Psoas muscle (tissue), 7 donors: ENCODE measurements at regions not wholly inside any gene's neighbourhood (a gene's known extent, or its start where the extent isn't known, plus 50 kb on each side); places are given as distances from the start of the nearest gene placed in this dataset.
"Not testable (repeated sequence)": the region's sequence is repeated elsewhere in the genome, so short reads cannot be mapped to it uniquely, and the experiment has no call there.

Source experiments
- ATAC-seq, 4 donors: fragments of 200-7000 bp; cut with Tn5 transposase; one replicate each; pipeline ENCODE4 v1.9.1; 2020; ENCODE audit warnings: moderate library complexity in 3 of 4, mild to moderate bottlenecking in 2 of 4
- DNase-seq, 2 donors: peaks; one replicate each; pipeline ENCODE4 v3.0.0-alpha.2; 2020
- H3K27ac ChIP-seq: fragments of 200-600 bp; one replicate; pipeline ENCODE4 v1.8.0; 2022
- H3K27me3 ChIP-seq, 3 donors: fragments of 200-600 bp in 1 of 3; one replicate each; pipeline versions ENCODE4 v1.6.1 to v1.8.0; 2013 to 2022; ENCODE audit warnings: low read length in 2 of 3, mild to moderate bottlenecking in 2 of 3, moderate library complexity in 1 of 3; ENCODE audit not compliant: insufficient read depth in 3 of 3
- H3K36me3 ChIP-seq, 2 donors: fragments of 200-600 bp in 1 of 2; one replicate each; pipeline versions ENCODE4 v1.6.1 to v1.8.0; 2013 to 2022; ENCODE audit warnings: low read depth in 1 of 2, mild to moderate bottlenecking in 1 of 2, moderate library complexity in 1 of 2; ENCODE audit not compliant: insufficient read depth in 1 of 2
- H3K4me1 ChIP-seq: fragments of 200-600 bp; one replicate; pipeline ENCODE4 v1.8.0; 2022
- H3K4me3 ChIP-seq: fragments of 200-600 bp; one replicate; pipeline ENCODE4 v1.8.0; 2022; ENCODE audit warnings: mild to moderate bottlenecking
- H3K9me3 ChIP-seq: fragments of 200-600 bp; one replicate; pipeline ENCODE4 v1.8.0; 2022
- CTCF ChIP-seq: fragments of 200-600 bp; IDR thresholded peaks from one replicate; pipeline ENCODE4 v1.8.0; 2022; ENCODE audit warnings: antibody characterized with exemption
- WGBS, 3 donors: extraction: QIAGEN DNeasy Blood & Tissue Kit; methylation state at CpG; one replicate each; pipeline versions ENCODE4 v1.1.6 to v1.1.7; 2013; 5-methylcytosine and 5-hydroxymethylcytosine counted together
- intact Hi-C, 2 donors: fragments of 100-400 bp; cut with DNase I; formaldehyde crosslinking; loops; one replicate each; pipeline versions ENCODE4 v1.11.0 to v1.14.2; 2022
- donor health status: healthy with polysubstance abuse.
- donor health status: DM: no; HTN: no; CAD: no; lungs with moderate emphysema.
- donor health status: Bipolar disorder and iron deficiency.
- donor health status: healthy.
- donor health status: DM: yes; HTN: yes; CAD: no.
- donor health status: DM: no; HTN: no; CAD: no.
- donor health status: DM: yes; HTN: yes; CAD: no.

- 65 to 76% (median 67%) methylated on average over 3 of the region's 3 CpGs for WGBS, 3 donors
- Histone ChIP-seq H3K4me3 (no peak overlapping the region), H3K4me1 (no peaks in the 10 kb centered on the region), H3K27me3 (no peaks in the 10 kb centered on the region), H3K27ac (no peak overlapping the region), H3K36me3 (no peaks in the 10 kb centered on the region), H3K9me3 (no peaks in the 10 kb centered on the region)
- TF ChIP-seq CTCF, result no peak
- DNase-seq (no peak), ATAC-seq (no peak)
- intact Hi-C loops, result loop anchor here in 1 of 2 donors (5.0 to 10.0 kb wide), 2 partner anchors 314 to 552 kb away; partner anchors contain the start of gene ANKRD17
These were observed 133.9 kb upstream of the ADAMTS3 start for GRCh38 chr4:72702948-72703347.

GRCh38 chr4:72701987-72702819 lies 133.2 kb upstream of the ADAMTS3 start:
- 15 to 27% (median 15%) methylated on average over 7 of the region's 7 CpGs for WGBS, 3 donors
- Histone ChIP-seq H3K4me3 (peak overlapping the region; percentile 58), H3K27ac (no peak overlapping the region), H3K36me3 (no peaks in the 10 kb centered on the region), H3K27me3 (no peaks in the 10 kb centered on the region), H3K4me1 (no peaks in the 10 kb centered on the region), H3K9me3 (no peaks in the 10 kb centered on the region)
- DNase-seq (no peak), ATAC-seq (peak in 2 of 4 donors; percentile 43 to 52)
- intact Hi-C loops, result loop anchor here in 1 of 2 donors (5.0 to 10.0 kb wide), 2 partner anchors 315 to 553 kb away; partner anchors contain the start of gene ANKRD17
- peak; percentile 60 for TF ChIP-seq CTCF

GRCh38 chr4:72690771-72691170 lies 121.8 kb upstream of the ADAMTS3 start:
- intact Hi-C loops, result no loop called here
- Histone ChIP-seq H3K9me3 (no peaks in the 10 kb centered on the region), H3K4me1 (no peaks in the 10 kb centered on the region), H3K4me3 (no peak overlapping the region), H3K36me3 (no peaks in the 10 kb centered on the region), H3K27ac (no peak overlapping the region), H3K27me3 (no peaks in the 10 kb centered on the region)
- ATAC-seq (no peak), DNase-seq (no peak)
- TF ChIP-seq CTCF, result no peak
- 9 to 21% (median 17%) methylated on average over 1 of the region's 1 CpG for WGBS, 3 donors

- Histone ChIP-seq H3K36me3 (no peaks in the 10 kb centered on the region), H3K27ac (no peak overlapping the region), H3K4me3 (no peak overlapping the region), H3K9me3 (no peaks in the 10 kb centered on the region), H3K27me3 (no peaks in the 10 kb centered on the region), H3K4me1 (no peaks in the 10 kb centered on the region)
- DNase-seq (no peak), ATAC-seq (no peak)
- 81 to 87% (median 87%) methylated on average over 1 of the region's 1 CpG for WGBS, 3 donors
- TF ChIP-seq CTCF, result no peak
- intact Hi-C loops, result no loop called here
These were observed 120.9 kb upstream of the ADAMTS3 start for GRCh38 chr4:72689923-72690322.

GRCh38 chr4:72686390-72686789 lies 117.4 kb upstream of the ADAMTS3 start:
- ATAC-seq, H3K27me3 ChIP-seq, H3K4me1 ChIP-seq, H3K27ac ChIP-seq, H3K4me3 ChIP-seq, intact Hi-C loops, H3K36me3 ChIP-seq, H3K9me3 ChIP-seq, DNase-seq: not testable (repeated sequence)
- 72 to 74% (median 73%) methylated on average over 2 of the region's 2 CpGs for WGBS, 3 donors
